ENCODE measurements at regions not wholly inside any gene's neighbourhood (a gene's known extent, or its start where the extent isn't known, plus 50 kb on each side); places are given as distances from the start of the nearest gene placed in this dataset.
"Not testable (repeated sequence)": the region's sequence is repeated elsewhere in the genome, so short reads cannot be mapped to it uniquely, and the experiment has no call there.

- not testable (repeated sequence) for TF ChIP-seq ARHGAP35 (CRISPR knock-in tag; IDR thresholded peaks at IDR 0.05; ENCODE audit: borderline replicate concordance); MIXL1 (CRISPR knock-in tag; IDR thresholded peaks at IDR 0.05); FOXA3 (CRISPR knock-in tag; IDR thresholded peaks at IDR 0.05); TAF1 (CRISPR knock-in tag; IDR thresholded peaks at IDR 0.05); CTCF (CRISPR knock-in tag; IDR thresholded peaks at IDR 0.05); NFIC (IDR thresholded peaks at IDR 0.05; ENCODE audit: low read length); RFX5 (IDR thresholded peaks at IDR 0.05; ENCODE audit: low read depth, low read length); ZNF343 (CRISPR knock-in tag; IDR thresholded peaks at IDR 0.05); POLR2A (IDR thresholded peaks at IDR 0.05; ENCODE audit: insufficient read depth in 1 of 2, low read depth in 2 of 2, low read length in 2 of 2)
Measured at GRCh38 chrX:118295818-118296217, 50.1 kb upstream of the WDR44 start.

Measured in HepG2 (cell line).